ENCODE measurements at regions not wholly inside any gene's neighbourhood (a gene's known extent, or its start where the extent isn't known, plus 50 kb on each side); places are given as distances from the start of the nearest gene placed in this dataset.

DNA sequence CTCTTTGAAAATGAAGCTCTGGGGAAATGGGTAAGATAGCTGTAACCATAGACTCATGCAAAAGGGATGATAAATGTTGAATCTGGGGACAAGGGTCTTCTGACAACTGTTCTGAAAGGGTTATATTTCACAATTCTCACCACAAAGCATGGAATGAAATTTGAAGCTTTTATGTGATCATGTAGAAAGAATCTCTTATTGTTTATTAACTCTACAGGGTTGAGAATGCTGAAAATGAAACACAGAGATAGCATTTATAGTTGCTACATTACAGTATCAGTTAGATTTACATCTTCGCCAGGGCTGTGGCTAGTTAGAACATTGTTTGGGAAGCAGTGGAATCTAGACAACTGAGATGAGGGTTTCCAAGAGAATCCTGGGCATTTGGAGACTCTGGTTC, 97.4 kb upstream of the LHCGR start:
- peak; percentile 91 to 92 for DNase-seq (ENCODE audit: low read depth in 2 of 2)

DNA sequence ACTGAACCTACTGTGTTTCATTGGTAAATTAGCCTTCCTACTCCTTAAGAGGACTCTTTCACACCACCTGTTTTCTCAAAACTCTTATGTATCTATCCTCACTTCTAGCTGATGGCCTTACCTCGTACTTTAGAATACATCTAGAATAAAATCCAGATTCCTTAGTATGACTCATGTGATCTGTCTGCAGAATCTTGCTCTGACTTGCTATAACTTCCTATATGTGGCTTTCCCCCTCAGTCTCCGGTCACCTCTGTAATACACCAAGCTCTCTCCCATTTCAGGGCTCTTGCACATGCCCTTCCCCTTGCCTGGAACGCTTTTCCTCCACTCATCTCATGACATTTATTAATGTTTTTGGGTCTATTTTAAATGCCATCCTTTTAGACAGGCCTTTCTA, 95.6 kb upstream of the LHCGR start:
- DNase-seq (ENCODE audit: low read depth in 2 of 2): no peak

DNA sequence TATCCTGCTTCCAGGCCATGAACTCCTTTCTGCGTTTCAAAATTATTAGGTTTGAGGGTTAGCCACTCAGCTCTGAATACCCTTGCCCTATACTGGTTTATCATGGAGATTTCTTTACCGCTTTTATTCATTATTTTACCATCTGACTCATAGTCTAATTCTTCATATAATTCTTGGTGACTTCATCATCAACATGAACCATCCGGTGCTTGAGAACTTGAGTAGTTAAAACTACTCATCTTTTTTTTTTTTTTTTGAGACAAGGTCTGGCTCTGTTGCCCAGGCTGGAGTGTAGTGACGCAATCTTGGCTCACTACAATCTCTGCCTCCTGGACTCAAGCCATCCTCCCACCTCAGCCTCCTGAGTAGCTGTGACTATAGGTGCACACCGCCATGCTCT, 94.2 kb upstream of the LHCGR start:
- DNase-seq (ENCODE audit: low read depth in 2 of 2): peak; percentile 60 to 63

DNA sequence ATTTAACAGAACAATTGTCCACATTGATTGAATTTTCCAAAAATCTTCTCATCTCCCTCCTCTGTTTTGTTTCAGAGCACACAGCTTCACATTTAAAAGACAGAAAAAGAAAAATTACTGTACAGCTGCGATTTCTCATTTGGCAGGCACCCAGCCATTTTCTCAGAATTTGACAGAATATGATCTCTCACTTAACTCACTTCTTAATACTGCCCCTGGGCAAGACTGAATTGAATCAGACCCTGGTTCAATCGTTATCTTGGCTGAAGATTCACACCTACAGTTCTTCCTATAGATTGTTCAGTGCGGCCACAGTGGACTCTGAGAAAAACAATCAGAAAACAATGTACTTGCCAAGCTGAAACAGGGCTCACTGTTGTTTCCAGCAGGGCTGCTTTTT, 90.2 kb upstream of the LHCGR start:
- no peak for DNase-seq (ENCODE audit: low read depth in 2 of 2)

DNA sequence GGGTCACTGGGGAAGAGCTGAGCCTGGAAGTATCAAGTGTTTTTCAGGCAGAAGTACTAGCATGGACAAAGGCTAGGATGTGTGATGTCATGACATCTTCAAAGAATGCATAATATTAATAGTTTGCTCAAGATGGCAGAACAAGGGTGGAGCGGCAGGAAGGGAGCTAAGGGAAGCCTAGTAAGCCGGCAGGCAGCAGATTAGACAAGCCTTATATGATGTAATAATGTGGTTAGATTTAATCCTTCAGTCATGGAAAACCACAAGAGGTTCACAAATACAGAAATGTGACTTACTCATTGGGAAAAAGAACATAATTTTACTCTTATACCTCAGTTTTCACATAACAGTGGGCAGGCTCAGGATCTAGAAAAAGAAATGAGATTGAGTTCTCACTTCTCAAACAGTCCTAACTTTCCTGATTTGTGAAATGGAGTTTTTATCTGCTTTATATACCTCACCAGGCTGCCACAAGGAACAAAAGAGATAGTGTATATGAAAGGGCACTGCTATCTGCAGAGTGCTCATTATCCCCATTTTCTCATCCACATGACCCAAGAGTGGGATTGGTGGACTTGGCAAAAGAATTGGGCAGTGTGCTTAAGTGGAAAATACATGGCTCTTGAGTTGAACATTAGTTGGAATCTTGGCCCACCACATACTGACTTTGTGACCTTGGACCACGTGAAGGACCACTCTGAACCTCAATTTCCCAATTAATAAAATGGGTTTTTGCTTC, 89.1 kb upstream of the LHCGR start:
- DNase-seq (ENCODE audit: low read depth in 2 of 2): peak; percentile 47 to 50

DNA sequence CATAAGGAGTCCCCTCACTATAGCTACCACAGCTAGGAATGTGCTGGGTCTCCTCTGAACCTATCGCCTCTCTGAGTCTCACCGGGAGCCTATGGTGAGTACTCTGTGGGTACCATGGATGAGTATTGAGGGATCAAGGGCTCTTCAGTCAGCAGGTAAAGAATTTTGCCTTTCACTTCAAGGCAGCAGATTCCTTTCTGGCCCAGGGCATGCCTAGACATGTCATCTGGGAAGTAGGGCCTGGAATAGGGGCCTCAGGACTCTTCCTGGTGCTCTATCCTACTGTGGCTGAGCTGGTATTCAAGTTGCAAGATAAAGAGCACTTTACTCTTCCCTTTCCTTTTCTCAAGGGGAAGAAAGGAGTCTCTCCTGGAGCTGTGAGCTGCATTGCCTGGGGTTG, 85.6 kb upstream of the LHCGR start:
- DNase-seq (ENCODE audit: low read depth in 2 of 2): no peak

DNA sequence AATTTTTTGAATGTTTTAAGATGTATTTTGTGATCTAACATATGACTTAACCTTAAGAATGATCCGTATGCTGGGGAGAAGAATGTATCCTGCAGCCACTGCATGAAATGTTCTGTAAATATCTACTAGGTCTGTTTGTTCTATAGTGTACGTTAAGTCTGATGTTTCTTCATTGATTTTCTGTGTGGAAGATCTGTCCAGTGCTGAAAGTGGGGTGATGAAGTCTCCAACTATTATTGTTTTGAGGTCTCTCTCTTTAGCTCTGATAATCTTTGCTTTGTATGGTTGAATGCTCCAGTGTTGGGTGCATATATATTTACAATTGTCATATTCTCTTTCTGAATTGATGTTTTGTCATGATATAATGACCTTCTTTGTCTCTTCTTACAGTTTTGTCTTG, 82.5 kb upstream of the LHCGR start:
- DNase-seq (ENCODE audit: low read depth in 2 of 2): no peak

DNA sequence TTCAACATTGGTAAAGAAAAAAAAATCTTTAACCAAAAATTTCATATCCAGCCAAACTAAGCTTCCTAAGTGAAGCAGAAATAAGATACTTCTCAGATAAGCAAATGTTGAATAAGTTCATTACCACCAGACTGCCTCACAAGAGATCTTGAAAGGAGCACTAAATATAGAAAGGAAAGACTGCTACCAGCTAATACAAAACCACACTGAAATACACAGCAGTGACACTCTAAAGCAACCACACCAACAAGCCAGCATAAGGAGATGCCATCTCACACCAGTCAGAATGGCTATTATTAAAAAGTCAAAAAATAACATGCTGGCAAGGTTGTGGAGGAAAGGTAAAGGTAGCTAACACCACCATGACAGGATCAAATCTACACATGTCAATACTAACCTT, 74.0 kb upstream of the LHCGR start:
- no peak for DNase-seq (ENCODE audit: low read depth in 2 of 2)

DNA sequence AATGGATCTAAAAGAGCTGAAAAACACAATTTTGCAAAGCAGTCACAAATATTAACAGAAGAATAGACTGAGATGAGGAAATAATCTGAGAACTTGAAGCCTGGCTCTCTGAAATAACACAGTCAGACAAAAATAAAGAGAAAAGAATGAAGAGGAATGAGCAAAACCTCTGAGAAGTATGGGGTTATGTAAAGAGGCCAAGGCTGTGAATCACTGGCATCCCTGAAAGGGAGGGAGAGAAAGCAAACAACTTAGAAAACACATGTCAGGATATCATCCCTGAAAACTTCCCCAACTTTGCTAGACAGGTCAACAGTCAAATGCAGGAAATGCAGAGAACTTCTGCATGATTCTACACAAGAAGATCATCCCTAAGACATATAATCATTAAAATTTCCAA, 73.5 kb upstream of the LHCGR start:
- peak; percentile 26 to 30 for DNase-seq (ENCODE audit: low read depth in 2 of 2)

DNA sequence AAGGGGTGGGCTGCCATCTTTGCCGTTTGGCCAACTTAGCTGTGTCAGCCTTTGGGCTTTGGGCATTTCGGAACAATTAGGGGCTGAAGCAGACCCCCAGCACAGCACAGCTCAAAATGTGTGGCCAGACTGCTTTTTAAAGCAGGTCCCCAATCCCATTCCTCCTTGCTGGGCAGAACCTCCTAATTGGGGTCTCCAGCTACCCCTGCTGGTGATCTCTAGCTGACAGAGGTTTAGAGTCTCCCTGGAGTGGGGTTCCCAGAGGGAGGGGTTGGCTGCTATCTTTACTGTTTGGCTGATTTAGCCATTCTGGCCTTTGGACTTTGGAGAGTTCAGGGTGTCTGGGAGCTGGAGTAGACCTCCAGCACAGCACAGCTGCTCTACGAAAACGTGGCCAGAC, 71.5 kb upstream of the LHCGR start:
- DNase-seq (ENCODE audit: low read depth in 2 of 2): no peak

DNA sequence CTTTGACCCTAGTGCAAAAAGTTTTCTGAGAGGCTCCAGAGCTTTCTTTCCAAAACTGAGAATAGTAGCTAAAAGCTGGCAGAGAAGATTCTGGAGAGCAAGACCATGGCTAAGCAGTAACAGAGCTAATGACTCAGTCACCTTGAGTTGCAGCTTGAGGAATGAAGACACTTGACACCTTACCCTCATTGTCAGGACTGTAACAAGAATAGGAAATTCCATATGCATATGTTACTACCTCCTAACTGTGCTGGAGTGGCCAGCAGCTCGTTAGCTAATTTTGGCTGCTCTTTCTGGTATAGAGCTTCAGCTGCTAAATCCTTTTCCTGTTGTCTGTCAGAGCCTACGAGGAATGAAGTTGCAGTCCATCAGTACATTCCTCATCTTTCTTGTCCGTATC, 68.6 kb upstream of the LHCGR start:
- no peak for DNase-seq (ENCODE audit: low read depth in 2 of 2)

DNA sequence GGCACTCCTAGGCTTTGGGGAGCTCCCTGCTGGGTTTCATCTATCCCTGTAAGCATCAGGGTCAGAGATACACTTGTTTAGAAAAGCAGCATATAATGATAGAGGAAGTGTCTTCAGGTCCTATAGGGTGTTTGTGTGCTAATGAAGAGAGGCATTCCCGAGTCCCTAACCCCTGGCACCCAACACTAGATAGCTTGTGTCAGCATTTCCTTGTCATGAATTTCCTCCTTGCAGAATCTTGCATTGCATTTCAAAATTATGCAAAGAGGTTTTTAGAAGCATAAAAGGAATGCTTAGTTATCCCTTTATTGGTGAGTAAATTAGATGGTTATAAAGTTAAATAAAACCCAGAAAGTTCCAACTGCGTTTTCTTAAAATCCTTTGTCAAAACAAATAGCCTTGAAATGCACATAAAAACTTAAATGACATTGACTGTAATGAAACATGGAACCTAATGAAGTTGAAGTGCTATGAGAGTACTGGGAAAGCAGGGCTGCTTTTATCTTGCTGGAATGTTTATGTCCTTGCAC, 63.7 kb upstream of the LHCGR start:
- DNase-seq (ENCODE audit: low read depth in 2 of 2): no peak

DNA sequence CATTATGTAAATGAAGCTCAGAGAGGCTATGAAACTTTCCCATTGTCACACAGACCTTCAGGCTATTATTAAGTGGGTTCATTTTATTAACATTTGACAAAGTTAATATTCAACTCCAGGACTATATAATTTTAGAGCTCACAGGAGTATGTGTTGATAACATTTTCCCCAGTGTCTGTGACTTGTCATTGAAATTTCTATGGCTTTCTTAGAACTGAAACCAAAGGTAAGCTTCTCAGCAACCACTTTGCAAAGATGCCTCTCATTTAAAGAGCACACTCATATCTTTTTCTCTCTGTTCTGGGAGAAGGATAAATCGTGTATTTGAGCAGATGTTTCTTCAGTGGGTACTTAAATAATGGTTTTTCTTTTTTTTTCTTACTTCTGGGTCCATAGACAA, 61.8 kb upstream of the LHCGR start:
- DNase-seq (ENCODE audit: low read depth in 2 of 2): no peak

DNA sequence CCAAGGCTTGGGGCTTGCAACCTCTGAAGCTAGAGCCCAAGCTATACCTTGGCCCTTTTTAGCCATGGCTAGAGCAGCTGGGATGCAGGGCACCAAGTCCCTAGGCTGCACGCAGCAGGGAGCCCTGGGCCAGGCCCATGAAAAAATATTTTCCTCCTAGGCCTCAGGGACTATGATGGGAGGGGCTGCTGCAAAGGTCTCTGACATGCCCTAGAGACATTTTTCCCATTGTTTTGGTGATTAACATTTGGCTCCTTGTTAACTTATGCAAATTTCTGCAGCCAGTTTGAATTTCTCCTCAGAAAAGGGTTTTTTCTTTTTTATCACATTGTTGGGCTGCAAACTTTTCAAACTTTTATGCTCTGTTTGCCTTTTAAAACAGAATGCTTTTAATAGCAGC, 56.9 kb upstream of the LHCGR start:
- no peak for DNase-seq (ENCODE audit: low read depth in 2 of 2)

DNA sequence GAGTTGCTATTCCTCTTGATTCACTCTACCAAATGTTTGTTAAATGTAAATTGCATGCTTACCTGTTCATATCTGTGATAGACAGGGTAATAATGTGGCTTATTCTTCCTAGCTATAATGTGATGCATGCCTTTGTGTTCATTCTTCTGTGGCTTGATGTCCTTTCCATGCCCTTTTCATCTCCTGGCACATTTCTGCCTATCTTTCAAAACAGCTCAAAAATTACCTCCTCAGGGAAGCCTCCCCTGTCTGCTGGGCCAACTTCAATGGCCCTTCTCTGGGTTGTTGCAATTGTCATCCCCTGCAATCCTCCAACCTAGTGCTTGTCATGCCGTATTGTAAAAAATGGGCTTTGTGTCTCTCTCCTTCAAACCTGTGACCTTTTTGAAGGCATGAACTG, 52.8 kb upstream of the LHCGR start:
- DNase-seq (ENCODE audit: low read depth in 2 of 2): no peak
